H9 (cell line): ENCODE measurements at regions not wholly inside any gene's neighbourhood (a gene's known extent, or its start where the extent isn't known, plus 50 kb on each side); places are given as distances from the start of the nearest gene placed in this dataset.

Experiments
- DNase-seq: peaks from one replicate; pipeline ENCODE4 v3.0.0-alpha.2; 2017
- H2AFZ ChIP-seq: one replicate; pipeline ENCODE4 v1.6.1; 2013; ENCODE audit warnings: mild to moderate bottlenecking, low read length, control low read depth, moderate library complexity
- H2AK5ac ChIP-seq: 2 replicates; pipeline ENCODE4 v1.6.1; 2013; ENCODE audit warnings: low read length, control low read depth, mixed read lengths; ENCODE audit not compliant: insufficient read length
- H2BK120ac ChIP-seq: one replicate; pipeline ENCODE4 v1.6.1; 2013; ENCODE audit warnings: low read depth, mild to moderate bottlenecking, low read length, control low read depth, inconsistent platforms; ENCODE audit not compliant: poor library complexity, severe bottlenecking
- H2BK12ac ChIP-seq: 2 replicates; pipeline ENCODE4 v1.6.1; 2013; ENCODE audit warnings: low read length, control low read depth, mixed read lengths, low read depth; ENCODE audit not compliant: insufficient read length
- H2BK15ac ChIP-seq: 2 replicates; pipeline ENCODE4 v1.6.1; 2013; ENCODE audit warnings: low read depth, low read length, control low read depth
- H2BK20ac ChIP-seq: one replicate; pipeline ENCODE4 v1.6.1; 2013; ENCODE audit warnings: low read depth, mild to moderate bottlenecking, low read length, control low read depth, inconsistent platforms; ENCODE audit not compliant: poor library complexity, severe bottlenecking
- H2BK5ac ChIP-seq: 2 replicates; pipeline ENCODE4 v1.6.1; 2013; ENCODE audit warnings: low read length, control low read depth, mixed read lengths; ENCODE audit not compliant: insufficient read length
- H3K14ac ChIP-seq: 2 replicates; pipeline ENCODE4 v1.6.1; 2013; ENCODE audit warnings: low read length, control low read depth; ENCODE audit not compliant: insufficient read depth
- H3K18ac ChIP-seq: 2 replicates; pipeline ENCODE4 v1.6.1; 2013; ENCODE audit warnings: low read depth, mild to moderate bottlenecking, mixed read lengths, low read length, control low read depth; ENCODE audit not compliant: insufficient read length
- H3K23ac ChIP-seq: 2 replicates; pipeline ENCODE4 v1.6.1; 2013; ENCODE audit warnings: low read length, control low read depth, mixed read lengths, low read depth; ENCODE audit not compliant: insufficient read length
- H3K23me2 ChIP-seq: 2 replicates; pipeline ENCODE4 v1.6.1; 2013; ENCODE audit warnings: low read depth, mild to moderate bottlenecking, mixed read lengths, low read length, control low read depth; ENCODE audit not compliant: insufficient read length, poor library complexity, severe bottlenecking
- H3K27ac ChIP-seq: 2 replicates; pipeline ENCODE4 v1.5.1; 2013; ENCODE audit warnings: low read length, control low read depth, mixed read lengths, low read depth; ENCODE audit not compliant: insufficient read length
- H3K27me3 ChIP-seq: 2 replicates; pipeline ENCODE4 v1.6.1; 2013; ENCODE audit warnings: low read length, control low read depth, inconsistent platforms; ENCODE audit not compliant: insufficient read depth
- H3K4ac ChIP-seq: 2 replicates; pipeline ENCODE4 v1.6.1; 2013; ENCODE audit warnings: low read depth, mild to moderate bottlenecking, control low read depth, inconsistent platforms, low read length, moderate library complexity
- H3K4me1 ChIP-seq: 2 replicates; pipeline ENCODE4 v1.6.1; 2013; ENCODE audit warnings: low read length, control low read depth, inconsistent platforms; ENCODE audit not compliant: insufficient read depth
- H3K4me2 ChIP-seq: 2 replicates; pipeline ENCODE4 v1.6.1; 2013; ENCODE audit warnings: low read length, control low read depth, mixed read lengths; ENCODE audit not compliant: insufficient read length, insufficient read depth
- H3K56ac ChIP-seq: 2 replicates; pipeline ENCODE4 v1.6.1; 2013; ENCODE audit warnings: low read depth, mild to moderate bottlenecking, mixed read lengths, low read length, control low read depth; ENCODE audit not compliant: insufficient read length
- H3K79me1 ChIP-seq: 2 replicates; pipeline ENCODE4 v1.6.1; 2013; ENCODE audit warnings: low read depth, mild to moderate bottlenecking, moderate library complexity, low read length, control low read depth, inconsistent platforms; ENCODE audit not compliant: insufficient read depth, poor library complexity, severe bottlenecking
- H3K79me2 ChIP-seq: 2 replicates; pipeline ENCODE4 v1.6.1; 2013; ENCODE audit warnings: low read length, control low read depth, inconsistent platforms; ENCODE audit not compliant: insufficient read depth
- H3K9ac ChIP-seq: 2 replicates; pipeline ENCODE4 v1.6.1; 2013; ENCODE audit warnings: low read length, control low read depth, mixed read lengths; ENCODE audit not compliant: insufficient read length; ENCODE audit errors: extremely low read depth
- H3K9me3 ChIP-seq: one replicate; pipeline ENCODE4 v1.6.1; 2013; ENCODE audit warnings: low read depth, low read length, inconsistent platforms; ENCODE audit not compliant: control insufficient read depth
- H3T11ph ChIP-seq: one replicate; pipeline ENCODE4 v1.6.1; 2013; ENCODE audit warnings: mild to moderate bottlenecking, low read length, control low read depth, inconsistent platforms
- H4K20me1 ChIP-seq: one replicate; pipeline ENCODE4 v1.6.1; 2013; ENCODE audit not compliant: control insufficient read depth, insufficient read length, insufficient read depth
- H4K5ac ChIP-seq: 2 replicates; pipeline ENCODE4 v1.6.1; 2013; ENCODE audit warnings: low read depth, mild to moderate bottlenecking, mixed read lengths, low read length, control low read depth; ENCODE audit not compliant: insufficient read length
- H4K8ac ChIP-seq: replicated peaks from 2 replicates; pipeline ENCODE4 v1.6.1; 2013; ENCODE audit warnings: low read length, control low read depth, mixed read lengths, low read depth; ENCODE audit not compliant: insufficient read length
- H4K91ac ChIP-seq: 2 replicates; pipeline ENCODE4 v1.6.1; 2013; ENCODE audit warnings: low read depth, mild to moderate bottlenecking, moderate library complexity, mixed read lengths, low read length, control low read depth; ENCODE audit not compliant: insufficient read length
- H3K27ac Mint-ChIP-seq, 3 experiments: 2 replicates in 2 of 3; 3 replicates in 1 of 3; pipeline ENCODE4 v1.8.0; 2020 to 2021; ENCODE audit warnings: mixed read lengths in 3 of 3, mild to moderate bottlenecking in 1 of 3, moderate library complexity in 1 of 3
- H3K27me3 Mint-ChIP-seq: 2 replicates; pipeline ENCODE4 v1.8.0; 2021; ENCODE audit warnings: low read depth, mild to moderate bottlenecking, moderate library complexity, mixed read lengths
- H3K36me3 Mint-ChIP-seq, 3 experiments: 2 replicates in 2 of 3; 3 replicates in 1 of 3; pipeline ENCODE4 v1.8.0; 2020 to 2021; ENCODE audit warnings: low read depth in 3 of 3, mixed read lengths in 3 of 3; ENCODE audit not compliant: insufficient read depth in 1 of 3
- H3K4me1 Mint-ChIP-seq, 2 experiments: 2 replicates each; pipeline ENCODE4 v1.8.0; 2020; ENCODE audit warnings: mixed read lengths in 2 of 2
- H3K4me3 Mint-ChIP-seq, 2 experiments: 2 replicates in 1 of 2; 3 replicates in 1 of 2; pipeline ENCODE4 v1.8.0; 2020 to 2021; ENCODE audit warnings: mild to moderate bottlenecking in 2 of 2, mixed read lengths in 2 of 2, moderate library complexity in 1 of 2
- H3K9me3 Mint-ChIP-seq, 2 experiments: 2 replicates in 1 of 2; 3 replicates in 1 of 2; pipeline ENCODE4 v1.8.0; 2020; ENCODE audit warnings: mild to moderate bottlenecking in 2 of 2, mixed read lengths in 2 of 2, moderate library complexity in 1 of 2
- CTCF ChIP-seq: fragments of 200-600 bp; sonication (generic); conservative IDR thresholded peaks from 3 replicates; pipeline ENCODE4 v1.8.0; 2021; ENCODE audit warnings: antibody characterized with exemption, mild to moderate bottlenecking
- WGBS: extraction: QIAGEN DNeasy Blood & Tissue Kit; methylation state at CpG from one replicate; pipeline ENCODE4 v1.1.7; 2013; ENCODE audit warnings: missing lambda C conversion rate, low lambda C conversion rate, mixed read lengths; ENCODE audit not compliant: insufficient read length; ENCODE audit errors: extremely low coverage; 5-methylcytosine and 5-hydroxymethylcytosine counted together

GRCh38 chr18:8979258-8979988 is 123.1 kb upstream of the NDUFV2 start:
- Mint-ChIP-seq H3K4me1 (peaks cover 44 to 57% of the 10 kb centered on the region in 2 experiments), H3K27ac (no peak overlapping the region), H3K4me3 (no peak overlapping the region), H3K27me3 (no peaks in the 10 kb centered on the region), H3K36me3 (no peaks in the 10 kb centered on the region; a peak in 2 of 7 replicates), H3K9me3 (peaks cover 0 to 1% of the 10 kb centered on the region in 2 experiments; a peak in 2 of 5 replicates)
- TF ChIP-seq CTCF: no peak
- Histone ChIP-seq H4K20me1 (no peaks in the 10 kb centered on the region), H3K9me3 (no peaks in the 10 kb centered on the region), H3K27me3 (no peaks in the 10 kb centered on the region), H2BK20ac (no peak overlapping the region), H4K5ac (no peak overlapping the region), H3K4ac (no peak overlapping the region), H2BK5ac (no peak overlapping the region), H3K27ac (no peak overlapping the region), H3K4me1 (peaks cover 6% of the 10 kb centered on the region), H3K23me2 (no peaks in the 10 kb centered on the region), H2AFZ (no peak overlapping the region), H3T11ph (no peak overlapping the region), H3K79me1 (no peaks in the 10 kb centered on the region), H3K56ac (no peak overlapping the region), H3K9ac (no peak overlapping the region), H3K14ac (no peak overlapping the region), H3K4me2 (no peak overlapping the region), H2AK5ac (no peak overlapping the region), H3K18ac (no peak overlapping the region), H2BK15ac (no peak overlapping the region), H3K23ac (no peak overlapping the region), H4K91ac (no peak overlapping the region), H4K8ac (no peak overlapping the region), H3K79me2 (no peaks in the 10 kb centered on the region), H2BK120ac (no peak overlapping the region), H2BK12ac (no peak overlapping the region)
- no peak for DNase-seq
- WGBS: no CpG with 5 or more reads among the region's 3 CpGs
